Breast epithelium (tissue), 3 donors: ENCODE measurements at regions not wholly inside any gene's neighbourhood (a gene's known extent, or its start where the extent isn't known, plus 50 kb on each side); places are given as distances from the start of the nearest gene placed in this dataset.
"Not testable (repeated sequence)": the region's sequence is repeated elsewhere in the genome, so short reads cannot be mapped to it uniquely, and the experiment has no call there.

Experiments used
- CTCF ChIP-seq, 3 donors: fragments of 450-650 bp; IDR thresholded peaks; one replicate each; pipeline ENCODE4 v1.5.1; 2016 to 2017; ENCODE audit warnings: antibody characterized with exemption in 3 of 3, mild to moderate bottlenecking in 3 of 3, moderate library complexity in 3 of 3
- POLR2A ChIP-seq: fragments of 450-650 bp; IDR thresholded peaks from one replicate; pipeline ENCODE4 v1.6.1; 2016; ENCODE audit warnings: antibody characterized with exemption, mild to moderate bottlenecking, moderate library complexity

GRCh38 chr7:54454700-54455099 lies 87.5 kb upstream of the VSTM2A start:
- TF ChIP-seq CTCF (IDR thresholded peaks at IDR 0.05); POLR2A: not testable (repeated sequence)
